PFSK-1 (cell line): ENCODE measurements at regions not wholly inside any gene's neighbourhood (a gene's known extent, or its start where the extent isn't known, plus 50 kb on each side); places are given as distances from the start of the nearest gene placed in this dataset.

Experiments
- FOXP2 ChIP-seq: optimal IDR thresholded peaks from 2 replicates; pipeline ENCODE3; 2011; ENCODE audit warnings: borderline replicate concordance, control low read depth, inconsistent platforms; ENCODE audit not compliant: insufficient read depth; ENCODE audit errors: extremely low read length, extremely low read depth
- POLR2AphosphoS5 ChIP-seq: IDR thresholded peaks from 2 replicates; pipeline ENCODE4 v1.6.1; 2012; ENCODE audit warnings: low read depth, mild to moderate bottlenecking, control low read depth, low read length, moderate library complexity
- REST ChIP-seq, 2 experiments: IDR thresholded peaks; 2 replicates each; pipeline versions ENCODE4 v1.6.1 to v1.8.0; 2011 to 2012; ENCODE audit warnings: low read depth in 2 of 2, low read length in 2 of 2, control low read depth in 1 of 2, inconsistent platforms in 1 of 2, mild to moderate bottlenecking in 1 of 2, moderate library complexity in 1 of 2; ENCODE audit not compliant: insufficient read depth in 1 of 2
- SIN3A ChIP-seq: IDR thresholded peaks from 2 replicates; pipeline ENCODE4 v1.6.1; 2012; ENCODE audit warnings: mild to moderate bottlenecking, low read length, moderate library complexity, borderline replicate concordance; ENCODE audit not compliant: insufficient read depth
- TAF1 ChIP-seq: IDR thresholded peaks from 2 replicates; pipeline ENCODE4 v1.6.1; 2012; ENCODE audit warnings: low read length, control low read depth, borderline replicate concordance; ENCODE audit not compliant: insufficient read depth

GRCh38 chr5:58048185-58048925 lies 411.5 kb downstream of the PLK2 start:
- TF ChIP-seq TAF1 (no peak), SIN3A (no peak), POLR2AphosphoS5 (no peak), REST (IDR thresholded peaks at IDR 0.05; ENCODE audit: insufficient read depth in 1 of 2, low read depth in 2 of 2, low read length in 2 of 2) (no peak), FOXP2 (no peak)

DNA sequence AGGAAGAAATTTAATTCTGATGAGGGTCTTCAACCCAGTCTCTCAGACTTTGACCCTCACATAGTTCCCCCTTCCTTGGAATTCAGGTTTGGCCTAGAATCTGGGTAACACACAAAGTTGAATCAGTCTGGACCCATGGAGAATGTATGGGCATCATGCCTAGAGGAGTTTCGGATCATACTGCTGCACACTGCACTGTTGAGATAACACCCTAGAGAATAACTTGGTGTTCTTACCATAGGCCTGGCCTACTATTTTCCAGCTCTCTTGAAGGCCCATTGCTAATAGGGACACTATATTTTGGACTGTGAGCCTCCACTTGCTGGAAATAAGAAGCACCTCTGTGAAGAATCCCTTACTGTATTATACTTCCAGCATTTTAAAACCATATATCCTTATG lies 413.5 kb downstream of the PLK2 start:
- TF ChIP-seq POLR2AphosphoS5 (no peak), TAF1 (no peak)

GRCh38 chr5:58044166-58044565 lies 415.7 kb downstream of the PLK2 start:
- TF ChIP-seq FOXP2 (no peak), SIN3A (no peak), TAF1 (no peak), POLR2AphosphoS5 (no peak), REST (IDR thresholded peaks at IDR 0.05; ENCODE audit: insufficient read depth in 1 of 2, low read depth in 2 of 2, low read length in 2 of 2) (no peak)

GRCh38 chr5:58043032-58043945 lies 416.6 kb downstream of the PLK2 start:
- no peak for TF ChIP-seq POLR2AphosphoS5
- no peak for TF ChIP-seq REST (IDR thresholded peaks at IDR 0.05; ENCODE audit: insufficient read depth in 1 of 2, low read depth in 2 of 2, low read length in 2 of 2)
- no peak for TF ChIP-seq SIN3A
- no peak for TF ChIP-seq FOXP2

GRCh38 chr5:58041884-58042283 lies 418.0 kb downstream of the PLK2 start:
- TF ChIP-seq REST (IDR thresholded peaks at IDR 0.05; ENCODE audit: insufficient read depth in 1 of 2, low read depth in 2 of 2, low read length in 2 of 2) = no peak
- TF ChIP-seq POLR2AphosphoS5 = no peak
- TF ChIP-seq FOXP2 = no peak
- no peak for TF ChIP-seq TAF1
- TF ChIP-seq SIN3A = no peak
